COLO668 (cell line): ENCODE measurements at regions not wholly inside any gene's neighbourhood (a gene's known extent, or its start where the extent isn't known, plus 50 kb on each side); places are given as distances from the start of the nearest gene placed in this dataset.

Experiments
- DNase-seq: peaks from one replicate; lab custom pipeline; 2025; ENCODE audit not compliant: unreplicated experiment; lab: John Stamatoyannopoulos, UW

- DNase-seq, result no peak
Observed at GRCh38 chr20:61162451-61162850, 89.6 kb upstream of the CDH4 start.

- no peak for DNase-seq
Observed at GRCh38 chr20:61163031-61163430, 89.0 kb upstream of the CDH4 start.

DNA sequence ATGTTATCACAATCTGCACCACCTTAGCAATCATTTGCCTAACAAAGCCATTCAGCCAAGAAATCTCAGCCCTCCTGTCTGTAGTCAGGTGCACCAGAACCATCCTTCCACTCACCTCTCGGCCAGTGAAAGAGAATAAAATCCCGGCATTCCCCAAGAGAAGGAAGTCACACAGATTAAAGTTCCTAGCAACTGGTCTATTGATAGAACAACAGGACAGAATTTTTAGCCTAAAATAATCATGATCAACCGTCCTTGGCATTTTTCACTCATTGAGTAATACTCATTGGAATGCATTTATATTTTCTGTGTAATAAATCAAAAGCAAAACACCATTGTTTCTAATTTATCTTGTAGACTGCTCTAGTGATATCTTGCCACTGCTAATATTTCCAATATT lies 85.7 kb upstream of the CDH4 start:
- DNase-seq, result no peak

DNA sequence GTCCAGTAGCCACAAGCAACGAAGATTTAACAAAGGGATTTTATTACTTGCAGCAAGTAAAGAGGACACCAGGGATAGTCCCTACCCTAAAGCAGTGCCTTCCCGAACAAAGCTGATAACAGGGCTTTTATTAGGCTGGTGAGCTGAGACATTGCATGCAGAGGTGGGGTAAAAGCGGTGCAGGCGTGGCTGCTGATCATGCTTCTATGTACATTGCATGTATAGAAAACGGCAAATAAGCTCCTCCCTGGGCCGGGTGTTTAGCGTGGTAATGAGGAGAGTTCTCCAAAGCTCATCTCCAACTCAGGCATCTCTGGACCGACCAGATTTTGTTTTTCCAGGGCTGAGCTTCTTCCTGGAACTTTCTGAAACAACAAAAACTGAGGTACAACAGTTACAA lies 83.5 kb upstream of the CDH4 start:
- DNase-seq, result no peak

GRCh38 chr20:61169874-61170273 lies 82.2 kb upstream of the CDH4 start:
- no peak for DNase-seq

- DNase-seq, result no peak
Observed at GRCh38 chr20:61170496-61171320, 81.4 kb upstream of the CDH4 start.

DNA sequence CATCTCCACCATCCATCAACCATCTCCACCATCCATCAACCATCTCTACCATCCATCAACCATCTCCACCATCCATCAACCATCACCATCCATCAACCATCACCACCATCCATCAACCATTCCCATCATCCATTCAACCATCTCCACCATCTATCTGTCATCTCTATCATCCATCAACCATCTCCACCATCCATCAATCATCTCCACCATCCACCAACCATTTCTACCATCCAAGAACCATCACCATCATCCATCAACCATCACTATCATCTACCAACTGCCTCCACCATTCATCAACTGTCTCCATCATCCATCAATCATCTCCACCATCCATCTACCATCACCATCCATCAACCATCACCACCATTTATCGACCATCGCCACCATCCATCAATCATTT lies 78.8 kb upstream of the CDH4 start:
- no peak for DNase-seq

GRCh38 chr20:61173961-61174725 lies 77.9 kb upstream of the CDH4 start:
- no peak for DNase-seq

- DNase-seq, result no peak
Observed at GRCh38 chr20:61176874-61177273, 75.2 kb upstream of the CDH4 start.

DNA sequence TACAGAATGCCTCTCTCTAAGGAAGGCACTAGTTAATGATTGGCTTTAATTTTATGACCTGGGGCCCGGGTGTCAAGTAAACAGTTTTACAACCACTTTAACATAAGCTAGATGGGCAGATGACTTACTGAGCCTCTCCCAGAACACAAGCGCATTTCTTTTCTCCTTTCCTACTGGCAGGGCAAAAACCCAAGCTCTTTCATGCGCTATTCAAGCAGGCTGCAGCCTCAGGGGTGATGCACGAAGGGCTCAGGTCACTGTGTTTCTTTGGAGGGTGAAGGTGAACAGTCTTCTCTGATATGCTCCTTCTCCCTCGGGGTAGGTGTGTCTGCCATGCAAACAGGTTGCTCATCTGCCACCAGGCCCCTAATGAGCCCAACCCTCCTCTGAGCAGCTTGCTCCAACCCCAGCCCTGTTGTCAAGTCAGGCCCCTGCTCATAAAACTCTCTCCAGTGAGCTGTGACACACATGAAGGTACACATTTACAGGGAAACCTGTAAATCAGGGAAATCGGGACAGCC lies 73.5 kb upstream of the CDH4 start:
- DNase-seq, result no peak

- no peak for DNase-seq
Observed at GRCh38 chr20:61184194-61184593, 67.9 kb upstream of the CDH4 start.

DNA sequence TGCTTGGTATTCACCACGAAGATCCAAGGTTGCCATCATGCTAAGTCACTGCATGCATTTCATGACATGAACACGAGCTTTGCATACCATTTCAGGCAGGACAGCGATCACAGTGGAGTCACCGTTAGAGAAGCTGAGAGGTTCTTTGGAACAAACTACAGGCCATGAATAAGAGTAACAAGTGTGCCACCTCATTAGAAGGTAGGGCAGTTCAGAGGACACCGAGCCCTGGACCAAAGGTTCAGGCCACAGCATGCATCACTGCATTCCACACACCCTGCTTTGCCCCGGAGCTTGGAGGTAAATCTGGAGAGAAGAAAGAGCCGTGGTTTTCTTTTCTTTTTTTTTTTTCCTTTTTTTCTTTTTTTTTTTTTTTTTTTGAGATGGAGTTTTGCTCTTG lies 66.9 kb upstream of the CDH4 start:
- DNase-seq, result no peak

- no peak for DNase-seq
Observed at GRCh38 chr20:61185841-61186601, 66.0 kb upstream of the CDH4 start.

- DNase-seq, result no peak
Observed at GRCh38 chr20:61186771-61187472, 65.1 kb upstream of the CDH4 start.

DNA sequence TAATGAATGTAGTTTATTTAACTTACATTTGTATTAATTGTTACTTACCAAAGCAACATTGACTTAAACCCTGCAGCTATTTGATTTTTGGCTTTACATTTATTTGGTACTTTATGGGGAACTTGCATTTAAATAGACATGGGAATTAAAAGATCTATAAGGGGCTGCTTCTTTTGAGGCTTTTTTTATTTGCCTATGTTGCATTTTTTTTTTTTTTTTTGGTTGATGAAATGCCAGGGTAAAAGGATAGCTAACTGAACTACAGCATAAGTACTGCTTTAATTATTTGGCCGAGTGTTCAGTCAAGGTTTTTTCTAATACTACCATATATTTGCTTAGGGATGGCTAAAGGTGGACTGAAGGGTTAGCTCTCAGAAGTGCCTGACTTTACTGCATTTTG lies 62.5 kb upstream of the CDH4 start:
- no peak for DNase-seq

- no peak for DNase-seq
Observed at GRCh38 chr20:61191096-61191495, 61.0 kb upstream of the CDH4 start.

DNA sequence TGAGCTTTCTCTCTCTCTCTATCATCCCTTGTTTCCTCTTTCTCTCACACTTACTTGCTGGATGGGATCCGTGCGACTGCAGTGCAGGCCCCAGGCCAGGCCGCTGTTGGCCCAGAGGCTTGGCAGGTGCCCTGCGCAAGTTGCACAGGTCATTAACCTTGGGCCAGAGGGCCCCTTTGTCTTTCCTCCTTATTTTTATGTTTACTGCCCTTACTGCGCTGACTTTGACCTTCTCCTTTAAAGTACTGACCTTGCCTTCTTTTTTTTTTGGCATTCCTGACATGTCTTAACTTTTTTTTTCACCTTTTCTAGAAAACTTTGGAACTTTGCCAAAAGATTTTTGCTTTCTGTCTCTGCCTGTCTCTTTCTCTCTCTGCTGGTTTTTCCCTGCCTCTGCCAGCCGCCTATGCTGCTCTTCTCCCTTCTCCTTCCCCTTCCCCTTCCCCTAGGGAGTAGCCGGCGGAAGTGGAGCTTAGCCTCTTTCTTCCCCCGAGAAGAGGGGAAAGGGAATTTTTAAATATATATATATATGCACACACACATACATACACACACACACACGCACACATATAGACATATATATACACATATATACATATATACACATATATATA lies 59.6 kb upstream of the CDH4 start:
- no peak for DNase-seq

GRCh38 chr20:61193164-61193563 lies 58.9 kb upstream of the CDH4 start:
- no peak for DNase-seq
